Fibroblast of skin of scalp (primary cell): ENCODE measurements at regions not wholly inside any gene's neighbourhood (a gene's known extent, or its start where the extent isn't known, plus 50 kb on each side); places are given as distances from the start of the nearest gene placed in this dataset.
A peak's percentile ranks its signal among the peaks of the same experiment; 100 is the strongest.

Experiments
- DNase-seq: peaks from one replicate; pipeline ENCODE4 v3.0.0-alpha.2; 2013

DNA sequence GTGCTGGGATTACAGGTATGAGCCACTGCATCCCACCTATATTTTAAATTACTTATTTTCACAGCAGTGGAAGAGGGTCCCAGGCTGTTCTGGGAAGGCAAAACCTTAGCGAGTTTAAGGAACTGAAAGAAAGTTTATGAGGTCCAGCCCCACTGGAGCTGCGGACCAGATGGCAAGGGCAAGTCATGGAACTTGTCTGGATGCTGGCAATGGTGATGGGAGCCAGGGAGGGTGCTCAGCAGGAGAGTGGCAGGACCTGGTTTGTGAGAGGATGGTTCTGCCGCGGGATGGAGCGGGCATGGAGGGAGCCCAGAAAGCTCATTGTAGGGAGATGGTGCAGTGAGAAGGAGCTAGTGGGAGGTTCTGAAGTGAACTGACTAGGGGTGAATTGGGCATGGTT lies 50.6 kb upstream of the SLC45A1 start:
- no peak for DNase-seq

GRCh38 chr1:8266436-8267165 lies 51.3 kb upstream of the SLC45A1 start:
- no peak for DNase-seq

DNA sequence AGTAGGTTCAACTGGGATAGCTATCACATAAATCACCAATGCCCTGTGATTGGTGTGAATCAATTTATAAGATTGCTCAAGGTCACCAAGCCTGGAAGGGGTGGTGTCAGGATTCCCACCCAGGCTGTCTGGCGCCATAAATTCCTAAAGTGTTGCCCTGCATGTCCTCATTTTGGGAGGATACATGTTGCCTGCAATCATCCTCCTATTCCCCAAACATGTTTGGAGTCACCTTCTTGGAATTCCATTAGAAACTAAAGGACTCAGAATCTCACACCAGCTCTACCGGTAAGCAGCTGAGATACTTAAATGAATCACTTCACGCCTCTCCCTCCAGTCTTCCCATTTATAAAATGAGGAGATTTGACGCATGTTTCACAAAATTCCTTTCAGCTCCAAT lies 54.1 kb upstream of the SLC45A1 start:
- DNase-seq: peak; percentile 56

DNA sequence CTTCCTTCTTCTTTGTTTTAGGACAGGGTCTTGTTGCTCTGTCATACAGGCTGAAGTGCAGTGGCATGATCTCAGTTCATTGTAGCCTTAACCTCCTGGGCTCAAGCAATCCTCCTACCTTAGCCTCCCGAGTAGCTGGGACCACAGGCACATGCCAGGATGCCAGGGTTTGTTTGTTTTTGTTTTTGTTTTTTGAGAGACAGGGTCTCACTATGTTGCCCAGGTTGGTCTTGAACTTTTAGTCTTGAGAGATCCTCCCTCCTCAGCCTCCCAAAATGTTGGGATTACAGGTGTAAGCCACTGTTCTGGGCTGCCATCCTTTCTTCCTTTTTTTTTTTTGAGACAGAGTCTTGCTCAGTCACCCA lies 56.5 kb upstream of the SLC45A1 start:
- DNase-seq: no peak

- peak; percentile 69 for DNase-seq
These were observed 58.2 kb upstream of the SLC45A1 start for GRCh38 chr1:8259498-8260290.

DNA sequence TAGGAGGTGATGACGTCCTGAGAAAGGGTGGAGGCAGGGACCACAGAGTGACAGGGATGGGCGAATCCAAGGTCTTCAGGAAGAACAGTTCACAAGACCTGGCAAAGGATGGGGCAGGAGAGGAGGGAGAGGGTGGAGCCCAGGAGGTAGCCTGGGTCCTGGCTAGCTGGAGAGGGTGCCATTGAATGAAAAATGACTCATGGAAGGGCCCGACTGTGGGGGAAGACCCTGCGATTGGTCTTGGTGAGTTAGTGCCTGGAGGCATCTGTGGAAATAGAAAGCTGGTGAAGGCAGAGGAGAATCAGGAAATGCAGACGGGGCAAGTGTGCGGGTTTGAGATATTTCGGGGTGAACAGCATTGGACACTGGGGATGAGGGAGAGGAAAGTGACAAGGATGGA lies 60.3 kb upstream of the SLC45A1 start:
- DNase-seq: no peak

- no peak for DNase-seq
These were observed 61.6 kb upstream of the SLC45A1 start for GRCh38 chr1:8256321-8256720.

DNA sequence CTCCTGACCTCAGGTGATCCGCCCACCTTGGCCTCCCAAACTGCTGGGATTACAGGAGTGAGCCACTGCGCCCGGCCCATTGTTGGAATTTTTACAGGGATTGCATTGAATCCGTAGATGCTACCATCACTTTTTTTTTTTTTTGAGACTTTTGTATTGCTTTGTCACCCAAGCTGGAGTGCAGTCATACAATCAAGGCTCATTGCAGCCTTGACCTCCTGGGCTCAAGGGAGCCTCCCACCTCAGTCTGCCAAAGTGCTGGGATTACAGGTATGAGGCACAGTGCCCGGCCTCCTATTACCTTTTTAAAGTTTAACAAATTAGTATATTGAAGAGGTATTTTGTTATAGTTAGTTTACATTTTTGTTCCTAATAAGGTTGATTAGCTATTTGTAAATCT lies 62.2 kb upstream of the SLC45A1 start:
- no peak for DNase-seq

- DNase-seq: no peak
These were observed 65.5 kb upstream of the SLC45A1 start for GRCh38 chr1:8252266-8252951.

DNA sequence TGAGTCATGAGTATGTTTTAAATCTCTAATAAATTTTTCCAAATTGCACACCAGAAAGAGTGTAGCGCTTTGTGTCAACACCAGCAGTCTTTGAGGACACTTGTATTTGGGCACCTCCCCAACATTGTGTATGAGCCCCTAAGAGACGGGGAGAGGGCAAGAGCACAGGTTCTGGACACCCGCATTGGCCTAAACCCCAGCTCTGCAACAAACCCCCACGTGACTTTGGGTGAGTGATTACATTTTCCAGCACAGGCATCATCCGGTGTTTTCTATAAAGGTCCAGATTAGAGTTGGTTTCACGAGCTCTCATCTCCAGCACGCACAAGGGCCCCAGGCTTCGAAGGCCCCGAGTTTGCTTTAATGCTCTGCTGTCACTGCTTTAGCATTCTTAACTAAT lies 66.3 kb upstream of the SLC45A1 start:
- DNase-seq: no peak

DNA sequence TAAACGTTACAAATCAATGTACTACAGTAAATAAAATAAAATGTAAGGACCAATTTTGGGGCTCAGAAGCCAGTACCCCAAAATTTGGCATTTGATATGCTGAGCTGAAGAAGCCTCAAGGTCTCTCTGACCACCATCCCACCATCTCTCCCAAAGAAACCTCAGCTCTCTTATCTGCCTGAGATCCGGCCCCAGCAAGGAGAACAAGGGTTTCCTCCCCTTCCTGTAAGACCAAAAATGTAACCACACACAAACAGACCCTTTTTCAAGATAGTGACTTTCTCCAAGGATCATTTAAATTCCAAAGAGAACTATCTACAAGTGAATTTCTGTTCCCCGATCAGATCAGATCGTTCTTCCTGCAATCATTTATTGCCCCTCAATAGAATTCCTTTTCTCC lies 68.1 kb upstream of the SLC45A1 start:
- no peak for DNase-seq

- DNase-seq: no peak
These were observed 70.0 kb upstream of the SLC45A1 start for GRCh38 chr1:8247811-8248436.

DNA sequence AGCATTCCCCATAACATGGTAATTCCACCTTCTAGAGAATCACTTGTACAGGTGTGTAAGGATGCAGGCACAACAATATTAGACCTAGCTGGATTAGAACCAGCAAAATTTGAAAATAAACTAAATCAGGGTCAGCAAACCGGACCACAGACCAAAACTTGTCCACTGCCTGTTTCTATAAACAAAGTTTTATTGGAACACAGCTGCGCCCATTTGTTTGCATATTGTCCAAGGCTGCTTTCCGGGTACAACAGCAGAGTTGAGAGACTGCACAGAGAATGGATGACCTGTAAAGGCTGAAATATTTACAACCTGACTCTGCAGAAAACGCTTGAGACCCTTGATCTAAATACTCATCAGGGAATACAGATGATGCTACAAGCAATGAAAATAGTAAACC lies 73.6 kb upstream of the SLC45A1 start:
- no peak for DNase-seq

GRCh38 chr1:8242498-8242897 lies 75.4 kb upstream of the SLC45A1 start:
- no peak for DNase-seq

DNA sequence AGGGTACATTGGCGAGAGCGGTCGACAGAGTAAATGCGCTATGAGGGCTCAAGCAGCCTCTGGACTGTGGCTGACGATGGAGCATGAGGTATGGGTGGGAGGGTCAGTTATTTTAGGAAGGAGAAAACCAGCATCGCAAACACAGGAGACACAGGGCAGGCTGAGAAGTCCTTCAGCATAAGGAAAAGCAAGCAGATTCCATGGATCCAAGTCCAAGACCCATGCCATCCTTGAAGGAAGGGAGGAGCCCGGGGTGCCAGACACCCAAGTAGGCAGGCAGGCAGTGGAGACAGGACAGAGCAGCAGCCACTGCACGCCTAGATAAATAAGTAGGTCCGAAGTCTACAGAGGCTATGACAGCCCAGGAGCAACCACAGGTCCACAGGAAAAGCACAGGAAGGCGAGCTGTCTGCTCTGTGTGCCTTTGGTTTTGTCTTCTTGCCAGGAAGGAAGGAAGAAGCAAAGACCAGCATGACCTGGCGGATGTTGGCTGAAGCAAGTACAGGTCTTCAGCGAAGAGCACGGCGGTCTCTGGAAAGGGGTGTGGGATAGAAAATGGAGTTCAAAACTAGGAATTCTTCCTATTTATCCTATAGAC lies 76.4 kb upstream of the SLC45A1 start:
- no peak for DNase-seq

DNA sequence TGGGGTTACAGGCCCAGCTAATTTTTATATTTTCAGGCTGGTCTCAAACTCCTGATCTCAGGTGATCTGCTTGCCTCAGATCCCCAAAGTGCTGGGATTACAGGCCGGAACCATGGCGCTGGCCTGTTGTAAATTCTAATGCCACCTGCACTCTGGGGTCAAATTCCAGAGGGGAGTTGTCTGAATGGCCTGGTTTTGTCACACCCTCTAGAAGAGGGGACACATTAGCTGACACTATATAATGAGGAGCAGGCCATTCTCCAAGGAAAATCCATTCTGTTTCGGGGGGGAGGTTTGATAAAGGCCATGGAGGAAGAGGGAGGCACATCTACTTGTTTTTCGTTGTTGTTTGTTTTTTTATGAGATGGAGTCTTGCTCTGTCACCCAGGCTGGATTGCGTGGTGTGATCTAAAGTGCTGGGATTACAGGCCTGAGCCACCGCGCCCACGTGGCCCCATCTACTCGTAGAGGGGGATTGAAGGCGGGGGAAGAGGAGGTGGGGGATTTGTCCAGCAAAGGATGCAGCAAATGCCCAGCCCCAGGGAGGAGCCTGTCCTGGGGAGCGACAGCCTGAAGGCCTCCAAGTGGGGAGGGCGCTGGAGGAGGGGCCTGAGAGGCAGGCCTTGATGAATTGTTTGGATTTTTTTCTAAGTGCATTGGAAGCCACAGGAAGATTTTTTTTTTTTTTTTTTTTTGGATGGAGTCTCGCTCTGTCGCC lies 78.4 kb upstream of the SLC45A1 start:
- peak; percentile 54 for DNase-seq

- peak; percentile 69 for DNase-seq
These were observed 78.9 kb upstream of the SLC45A1 start for GRCh38 chr1:8239039-8239305.

- DNase-seq: peak; percentile 93
These were observed 79.5 kb upstream of the SLC45A1 start for GRCh38 chr1:8238141-8239038.

- no peak for DNase-seq
These were observed 85.7 kb upstream of the SLC45A1 start for GRCh38 chr1:8232036-8232757.

GRCh38 chr1:8230292-8230621 lies 87.7 kb upstream of the SLC45A1 start:
- no peak for DNase-seq

- no peak for DNase-seq
These were observed 89.7 kb upstream of the SLC45A1 start for GRCh38 chr1:8228253-8228652.
